Erythroblast (primary cell): ENCODE measurements at regions not wholly inside any gene's neighbourhood (a gene's known extent, or its start where the extent isn't known, plus 50 kb on each side); places are given as distances from the start of the nearest gene placed in this dataset.

Experiments
- GATA1 ChIP-seq: IDR thresholded peaks from 2 replicates; pipeline ENCODE4 v1.6.1; 2011; ENCODE audit warnings: low read depth, mild to moderate bottlenecking, control low read depth, low read length, moderate library complexity
- POLR2A ChIP-seq: IDR thresholded peaks from 2 replicates; pipeline ENCODE4 v1.6.1; 2011; ENCODE audit warnings: mild to moderate bottlenecking, low read length

GRCh38 chr5:152631221-152631620 lies 226.1 kb upstream of the NMUR2 start:
- TF ChIP-seq POLR2A (no peak), GATA1 (no peak)
